GM06990 (cell line): ENCODE measurements at regions not wholly inside any gene's neighbourhood (a gene's known extent, or its start where the extent isn't known, plus 50 kb on each side); places are given as distances from the start of the nearest gene placed in this dataset.

Source experiments
- DNase-seq: peaks from one replicate; pipeline ENCODE4 v3.0.0-alpha.2; 2011; ENCODE audit not compliant: insufficient read length; ENCODE audit errors: extremely low read depth
- H3K27me3 ChIP-seq: replicated peaks from 2 replicates; pipeline ENCODE4 v1.6.0; 2011; ENCODE audit warnings: low read length; ENCODE audit not compliant: control insufficient read depth, insufficient read depth
- H3K36me3 ChIP-seq: 2 replicates; pipeline ENCODE4 v1.5.1; 2011; ENCODE audit warnings: low read length; ENCODE audit not compliant: control insufficient read depth, insufficient read depth
- H3K4me3 ChIP-seq: replicated peaks from 2 replicates; pipeline ENCODE4 v1.5.1; 2011; ENCODE audit warnings: low read depth, mild to moderate bottlenecking, control low read depth, low read length
- CTCF ChIP-seq: IDR thresholded peaks from 2 replicates; pipeline ENCODE4 v1.5.1; 2011; ENCODE audit warnings: low read length, control low read depth, mild to moderate bottlenecking, inconsistent platforms; ENCODE audit not compliant: insufficient read depth, poor library complexity, severe bottlenecking

- no peak for TF ChIP-seq CTCF
- Histone ChIP-seq H3K36me3 (no peaks in the 10 kb centered on the region), H3K4me3 (no peak overlapping the region), H3K27me3 (no peaks in the 10 kb centered on the region; the same call in 1 of the 2 replicates)
- no peak for DNase-seq
Measured at GRCh38 chr1:30043256-30043655, 680.1 kb downstream of the MATN1 start.

- DNase-seq, result no peak
- H3K4me3 ChIP-seq, result no peak overlapping the region
- no peaks in the 10 kb centered on the region for H3K36me3 ChIP-seq
- no peak for TF ChIP-seq CTCF
- no peaks in the 10 kb centered on the region; the same call in 1 of the 2 replicates for H3K27me3 ChIP-seq
Measured at GRCh38 chr1:30042438-30043147, 680.8 kb downstream of the MATN1 start.

- Histone ChIP-seq H3K27me3 (no peaks in the 10 kb centered on the region; the same call in 1 of the 2 replicates), H3K36me3 (no peaks in the 10 kb centered on the region), H3K4me3 (no peak overlapping the region)
- no peak for DNase-seq
- no peak for TF ChIP-seq CTCF
Measured at GRCh38 chr1:30041741-30042437, 681.5 kb downstream of the MATN1 start.

GRCh38 chr1:30040081-30041019 is 683.0 kb downstream of the MATN1 start:
- TF ChIP-seq CTCF, result no peak
- Histone ChIP-seq H3K4me3 (no peak overlapping the region), H3K36me3 (no peaks in the 10 kb centered on the region), H3K27me3 (no peaks in the 10 kb centered on the region)
- no peak for DNase-seq

- Histone ChIP-seq H3K4me3 (no peak overlapping the region), H3K36me3 (no peaks in the 10 kb centered on the region), H3K27me3 (no peaks in the 10 kb centered on the region)
- TF ChIP-seq CTCF, result no peak
- DNase-seq, result no peak
Measured at GRCh38 chr1:30039354-30040080, 683.9 kb downstream of the MATN1 start.
